Immature natural killer cell (primary cell): ENCODE measurements at regions not wholly inside any gene's neighbourhood (a gene's known extent, or its start where the extent isn't known, plus 50 kb on each side); places are given as distances from the start of the nearest gene placed in this dataset.

ENCODE experiments used
- DNase-seq, 3 donors: peaks; one replicate each; pipeline ENCODE4 v3.0.0; 2022; ENCODE audit warnings: mixed read lengths in 1 of 3
- H3K27ac Mint-ChIP-seq, 6 donors: one replicate each; pipeline ENCODE4 v1.8.0; 2020; ENCODE audit warnings: mixed read lengths in 6 of 6, mild to moderate bottlenecking in 5 of 6, inconsistent platforms in 4 of 6, moderate library complexity in 3 of 6
- H3K27me3 Mint-ChIP-seq, 3 donors: one replicate each; pipeline ENCODE4 v1.8.0; 2020 to 2021; ENCODE audit warnings: low read depth in 3 of 3, mild to moderate bottlenecking in 3 of 3, mixed read lengths in 3 of 3, moderate library complexity in 3 of 3, inconsistent platforms in 1 of 3
- H3K36me3 Mint-ChIP-seq, 3 donors: one replicate each; pipeline ENCODE4 v1.8.0; 2020; ENCODE audit warnings: mixed read lengths in 3 of 3, inconsistent platforms in 2 of 3, mild to moderate bottlenecking in 2 of 3
- H3K4me1 Mint-ChIP-seq, 2 donors: one replicate each; pipeline ENCODE4 v1.8.0; 2020; ENCODE audit warnings: inconsistent platforms in 2 of 2, mild to moderate bottlenecking in 2 of 2, mixed read lengths in 2 of 2, moderate library complexity in 1 of 2
- H3K4me3 Mint-ChIP-seq, 5 donors: one replicate each; pipeline ENCODE4 v1.8.0; 2020; ENCODE audit warnings: mild to moderate bottlenecking in 5 of 5, mixed read lengths in 5 of 5, inconsistent platforms in 3 of 5, moderate library complexity in 3 of 5
- H3K9me3 Mint-ChIP-seq, 6 donors: one replicate each; pipeline ENCODE4 v1.8.0; 2020; ENCODE audit warnings: mild to moderate bottlenecking in 6 of 6, mixed read lengths in 6 of 6, inconsistent platforms in 4 of 6, moderate library complexity in 3 of 6

- Mint-ChIP-seq H3K27me3 (peaks cover 0 to 4% (median 2%) of the 10 kb centered on the region in 3 donors), H3K27ac (no peak overlapping the region), H3K4me3 (no peak overlapping the region), H3K9me3 (peaks cover 0 to 8% (median under 1%) of the 10 kb centered on the region in 6 donors), H3K36me3 (peaks cover 0 to 4% (median 0%) of the 10 kb centered on the region in 3 donors), H3K4me1 (no peaks in the 10 kb centered on the region)
- no peak for DNase-seq
Measured at GRCh38 chr5:58153255-58153654, 306.6 kb downstream of the PLK2 start.

DNA sequence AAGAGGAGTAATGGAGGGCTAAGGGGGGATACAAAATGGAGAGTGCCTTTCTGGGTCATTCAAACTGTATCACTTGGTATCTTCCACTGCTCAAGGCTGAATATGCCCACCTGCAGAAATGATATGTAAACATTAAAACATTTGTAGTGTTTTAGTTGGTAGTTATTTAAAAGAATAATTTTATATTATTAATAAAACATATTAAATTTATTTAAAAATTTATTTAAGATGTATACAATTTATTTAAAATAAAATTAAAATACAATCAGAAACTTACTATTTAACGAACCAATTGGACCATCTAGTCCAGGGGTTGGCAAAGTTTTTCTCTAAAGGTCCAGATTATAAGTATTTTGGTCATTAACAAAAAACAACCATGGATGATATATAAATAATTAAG is 308.5 kb downstream of the PLK2 start:
- Mint-ChIP-seq H3K9me3 (peaks cover 0 to 8% (median 1%) of the 10 kb centered on the region in 6 donors), H3K27me3 (peaks cover 0 to 4% (median 2%) of the 10 kb centered on the region in 3 donors), H3K4me3 (no peak overlapping the region), H3K27ac (no peak overlapping the region), H3K36me3 (peaks cover 0 to 4% (median 0%) of the 10 kb centered on the region in 3 donors), H3K4me1 (no peaks in the 10 kb centered on the region)
- no peak for DNase-seq

DNA sequence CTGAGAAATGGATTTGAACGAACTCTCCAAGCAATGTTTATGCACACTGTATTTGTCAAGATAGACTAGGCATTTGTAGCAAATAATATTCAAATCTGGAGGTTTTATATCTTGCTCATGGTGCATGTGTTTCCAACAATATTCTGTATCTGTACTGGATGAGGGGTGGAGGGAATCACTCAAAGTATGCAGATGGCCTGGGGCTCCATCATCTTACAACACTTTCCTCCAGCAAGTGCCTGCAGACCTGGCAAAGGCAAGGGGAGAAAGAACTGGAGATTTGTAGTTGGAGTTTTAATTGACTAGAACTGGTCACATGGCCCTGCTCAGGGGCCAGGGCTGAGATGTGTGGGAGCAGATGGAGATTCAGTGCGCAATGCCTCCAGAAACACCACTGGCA is 309.0 kb downstream of the PLK2 start:
- Mint-ChIP-seq H3K27me3 (peaks cover 0 to 4% (median 2%) of the 10 kb centered on the region in 3 donors), H3K4me1 (no peaks in the 10 kb centered on the region), H3K4me3 (no peak overlapping the region), H3K9me3 (peaks cover 0 to 8% (median 1%) of the 10 kb centered on the region in 6 donors), H3K27ac (no peak overlapping the region), H3K36me3 (peaks cover 0 to 4% (median 0%) of the 10 kb centered on the region in 3 donors)
- no peak for DNase-seq

DNA sequence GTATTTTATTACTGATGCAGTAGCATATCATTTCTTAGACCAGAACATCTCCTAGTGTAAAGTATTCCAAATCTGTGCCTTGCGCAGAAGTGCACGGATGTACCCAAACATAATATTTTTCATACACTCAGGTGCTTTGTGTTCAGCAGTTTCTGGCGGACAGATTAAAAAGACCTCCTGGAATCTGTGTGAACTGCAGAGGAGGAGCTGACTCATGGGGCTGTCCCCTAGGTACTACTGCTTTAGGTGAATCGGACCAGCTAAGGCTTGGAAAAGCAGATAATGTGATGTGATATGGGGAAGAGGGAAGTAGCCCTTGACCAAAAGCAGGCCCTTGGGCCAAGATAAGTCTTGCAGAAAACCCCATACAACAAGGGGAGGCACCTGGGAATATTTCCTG is 310.1 kb downstream of the PLK2 start:
- no peak overlapping the region for H3K4me3 Mint-ChIP-seq

DNA sequence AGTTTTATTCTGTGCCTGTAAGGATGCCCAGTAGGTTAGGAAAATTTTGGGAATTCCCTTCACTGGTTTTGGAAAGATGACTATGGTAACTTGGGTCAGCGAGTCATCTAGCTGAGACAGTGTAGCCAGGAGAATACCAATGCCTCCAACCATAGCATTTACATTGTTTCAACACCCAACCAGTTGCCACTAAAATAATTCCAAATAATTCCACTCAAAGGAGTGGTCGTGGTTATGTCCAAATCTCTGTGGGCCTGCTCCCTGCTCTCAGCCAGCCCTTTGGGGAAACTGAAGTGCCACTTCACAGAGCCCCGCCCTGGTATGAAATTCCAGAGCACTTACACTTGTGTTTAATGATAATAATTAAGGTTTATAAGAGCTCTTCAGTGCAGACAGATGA is 310.5 kb downstream of the PLK2 start:
- Mint-ChIP-seq H3K9me3 (peaks cover 0 to 8% (median 1%) of the 10 kb centered on the region in 6 donors), H3K4me3 (no peak overlapping the region), H3K4me1 (no peaks in the 10 kb centered on the region), H3K27ac (no peak overlapping the region), H3K36me3 (peaks cover 0 to 4% (median 0%) of the 10 kb centered on the region in 3 donors), H3K27me3 (peaks cover 0 to 4% (median 2%) of the 10 kb centered on the region in 3 donors)
- no peak for DNase-seq

More for the DNA sequence above, 310.1 kb downstream of the PLK2 start:
- Mint-ChIP-seq H3K27ac (no peak overlapping the region), H3K4me1 (no peaks in the 10 kb centered on the region), H3K36me3 (peaks cover 0 to 4% (median 0%) of the 10 kb centered on the region in 3 donors), H3K27me3 (peaks cover 0 to 4% (median 2%) of the 10 kb centered on the region in 3 donors), H3K9me3 (peaks cover 0 to 8% (median 1%) of the 10 kb centered on the region in 6 donors)
- DNase-seq: no peak

GRCh38 chr5:58148254-58148775 is 311.6 kb downstream of the PLK2 start:
- Mint-ChIP-seq H3K9me3 (peaks cover 0 to 8% (median 1%) of the 10 kb centered on the region in 6 donors), H3K4me3 (no peak overlapping the region), H3K4me1 (no peaks in the 10 kb centered on the region), H3K27ac (no peak overlapping the region), H3K36me3 (peaks cover 0 to 4% (median 0%) of the 10 kb centered on the region in 3 donors), H3K27me3 (peaks cover 0 to 4% (median 2%) of the 10 kb centered on the region in 3 donors)
- no peak for DNase-seq

- Mint-ChIP-seq H3K36me3 (no peaks in the 10 kb centered on the region), H3K9me3 (peaks cover 0 to 5% (median 0%) of the 10 kb centered on the region in 6 donors), H3K4me3 (no peak overlapping the region)
Measured at GRCh38 chr5:58145397-58145934, 314.4 kb downstream of the PLK2 start.

GRCh38 chr5:58143727-58144126 is 316.2 kb downstream of the PLK2 start:
- peaks cover 0 to 3% (median 0%) of the 10 kb centered on the region in 3 donors for H3K27me3 Mint-ChIP-seq
- H3K4me3 Mint-ChIP-seq: no peak overlapping the region
- H3K4me1 Mint-ChIP-seq: no peaks in the 10 kb centered on the region
- H3K36me3 Mint-ChIP-seq: no peaks in the 10 kb centered on the region
- H3K9me3 Mint-ChIP-seq: peaks cover 0 to 5% (median 0%) of the 10 kb centered on the region in 6 donors
- DNase-seq: no peak
- H3K27ac Mint-ChIP-seq: no peak overlapping the region

More at GRCh38 chr5:58145397-58145934, 314.4 kb downstream of the PLK2 start:
- Mint-ChIP-seq H3K27me3 (peaks cover 0 to 2% (median 0%) of the 10 kb centered on the region in 3 donors), H3K4me1 (no peaks in the 10 kb centered on the region), H3K27ac (no peak overlapping the region)
- no peak for DNase-seq

- Mint-ChIP-seq H3K36me3 (no peaks in the 10 kb centered on the region), H3K27me3 (peaks cover 0 to 3% (median 0%) of the 10 kb centered on the region in 3 donors), H3K4me1 (no peaks in the 10 kb centered on the region), H3K4me3 (no peak overlapping the region), H3K27ac (no peak overlapping the region), H3K9me3 (peaks cover 0 to 4% (median 0%) of the 10 kb centered on the region in 6 donors)
- no peak for DNase-seq
Measured at GRCh38 chr5:58143181-58143580, 316.7 kb downstream of the PLK2 start.

DNA sequence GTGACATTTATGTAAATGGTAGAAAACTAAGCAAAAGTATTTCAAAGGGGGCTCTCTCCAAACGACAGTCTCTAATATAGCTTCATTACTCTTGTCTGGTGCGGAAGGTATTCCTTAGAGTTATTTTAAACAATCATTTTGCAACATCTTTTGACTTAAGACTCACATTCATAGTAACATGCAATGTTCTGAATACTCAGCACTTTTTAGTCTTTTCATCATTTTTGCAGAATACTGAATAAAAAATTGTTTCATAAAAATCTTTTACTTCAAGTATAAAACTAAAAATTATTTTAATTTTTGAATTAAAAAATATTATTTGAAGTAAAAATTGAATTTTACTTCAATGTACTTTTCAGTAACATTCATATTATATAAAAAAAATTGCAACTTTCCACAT is 321.1 kb downstream of the PLK2 start:
- Mint-ChIP-seq H3K4me3 (no peak overlapping the region), H3K27me3 (peaks cover 0 to 3% (median 0%) of the 10 kb centered on the region in 3 donors), H3K36me3 (no peaks in the 10 kb centered on the region), H3K4me1 (no peaks in the 10 kb centered on the region), H3K9me3 (peaks cover 0 to 3% (median 0%) of the 10 kb centered on the region in 6 donors), H3K27ac (no peak overlapping the region)
- DNase-seq: no peak

GRCh38 chr5:58136406-58136805 is 323.5 kb downstream of the PLK2 start:
- Mint-ChIP-seq H3K4me3 (no peak overlapping the region), H3K27ac (no peak overlapping the region), H3K9me3 (peaks cover 0 to 2% (median 0%) of the 10 kb centered on the region in 6 donors), H3K36me3 (no peaks in the 10 kb centered on the region), H3K4me1 (no peaks in the 10 kb centered on the region), H3K27me3 (peaks cover 0 to 3% (median 0%) of the 10 kb centered on the region in 3 donors)
- no peak for DNase-seq

DNA sequence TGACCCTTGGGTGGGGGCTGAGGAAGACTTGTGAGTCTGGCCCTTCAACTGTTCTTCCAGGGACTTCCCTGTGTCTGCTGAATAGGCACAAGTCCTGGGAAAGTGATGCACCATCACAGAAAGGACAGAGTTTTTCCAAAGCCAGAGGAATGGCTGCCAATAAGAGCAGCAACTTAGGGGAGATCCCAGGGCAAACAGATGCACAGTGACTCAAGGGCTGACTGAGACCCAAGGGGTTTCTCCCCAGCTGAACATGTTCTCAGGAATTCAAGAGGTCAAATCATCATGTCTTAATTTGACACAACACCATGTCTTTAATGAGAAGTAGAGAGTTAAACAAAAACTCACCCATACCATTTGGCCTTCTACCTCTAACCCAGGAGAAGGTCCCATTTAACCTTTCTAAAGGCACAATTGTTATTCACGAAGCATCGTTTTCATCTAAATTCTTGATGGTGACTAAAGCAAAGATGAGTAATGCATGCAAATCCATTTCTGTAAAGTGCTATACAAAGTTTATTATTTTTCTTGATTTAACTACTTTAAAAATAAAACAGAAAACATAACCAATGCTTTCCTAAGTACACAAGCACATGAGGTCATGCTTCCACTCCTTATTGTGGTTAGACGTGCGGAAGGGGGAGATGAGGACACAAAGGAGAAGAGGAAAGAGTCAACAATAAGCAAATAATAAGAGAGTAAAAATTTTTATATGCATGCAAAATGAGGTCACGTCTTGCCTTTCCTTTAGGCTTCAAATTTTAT is 324.1 kb downstream of the PLK2 start:
- H3K27me3 Mint-ChIP-seq: peaks cover 0 to 3% (median 0%) of the 10 kb centered on the region in 3 donors
- no peak for DNase-seq
- peak overlapping the region in 1 of 5 donors; percentile 27 for H3K4me3 Mint-ChIP-seq
- H3K27ac Mint-ChIP-seq: no peak overlapping the region
- no peaks in the 10 kb centered on the region for H3K4me1 Mint-ChIP-seq
- no peaks in the 10 kb centered on the region for H3K36me3 Mint-ChIP-seq
- peaks cover 0 to 2% (median 0%) of the 10 kb centered on the region in 6 donors for H3K9me3 Mint-ChIP-seq

DNA sequence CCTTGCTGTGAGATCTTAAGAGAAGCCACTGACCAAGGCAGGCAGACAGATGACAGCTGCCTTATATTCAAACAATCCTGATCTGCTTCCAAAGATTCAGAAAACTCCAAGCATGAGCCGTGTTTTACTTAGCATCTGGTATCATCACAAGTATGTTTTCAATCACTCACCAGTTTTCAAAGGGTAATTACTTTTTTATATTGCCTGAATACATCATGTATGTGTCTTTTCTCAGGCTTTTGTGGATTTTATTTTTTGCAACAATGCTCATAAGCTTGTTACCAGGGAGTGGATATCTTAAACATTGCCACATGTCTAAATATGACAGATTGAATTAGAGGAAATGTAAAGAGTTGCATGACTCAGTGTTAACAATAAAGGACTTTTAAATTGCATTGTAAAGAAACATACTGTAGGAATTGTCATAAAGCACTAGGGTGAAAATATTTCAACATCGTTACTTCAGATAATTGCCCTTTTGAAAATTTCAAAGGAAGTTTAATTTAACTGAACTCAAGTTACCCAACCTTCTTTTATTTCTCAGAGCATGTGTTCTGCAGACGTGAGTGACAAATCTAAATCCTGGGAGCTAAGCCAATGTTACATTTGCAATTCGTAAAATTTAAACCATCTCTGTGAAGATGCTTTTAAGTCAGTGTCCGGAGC is 326.1 kb downstream of the PLK2 start:
- Mint-ChIP-seq H3K27ac (no peak overlapping the region), H3K4me1 (no peaks in the 10 kb centered on the region), H3K9me3 (peaks cover 0 to 4% (median 0%) of the 10 kb centered on the region in 6 donors), H3K27me3 (no peaks in the 10 kb centered on the region), H3K4me3 (no peak overlapping the region), H3K36me3 (no peaks in the 10 kb centered on the region)
- no peak for DNase-seq

- Mint-ChIP-seq H3K27ac (no peak overlapping the region), H3K9me3 (peaks cover 0 to 4% (median 0%) of the 10 kb centered on the region in 6 donors)
- DNase-seq: no peak
Measured at GRCh38 chr5:58133216-58133615, 326.7 kb downstream of the PLK2 start.

More at GRCh38 chr5:58133216-58133615, 326.7 kb downstream of the PLK2 start:
- Mint-ChIP-seq H3K27me3 (no peaks in the 10 kb centered on the region), H3K4me1 (no peaks in the 10 kb centered on the region), H3K36me3 (no peaks in the 10 kb centered on the region), H3K4me3 (no peak overlapping the region)
